Embryonic facial prominence (tissue), 1 donor: ENCODE measurements at regions not wholly inside any gene's neighbourhood (a gene's known extent, or its start where the extent isn't known, plus 50 kb on each side); places are given as distances from the start of the nearest gene placed in this dataset.
"Not testable (repeated sequence)": the region's sequence is repeated elsewhere in the genome, so short reads cannot be mapped to it uniquely, and the experiment has no call there.

Source experiments
- DNase-seq: peaks from one replicate; pipeline ENCODE4 v3.0.0-alpha.2; 2016; ENCODE audit errors: extremely low spot score

DNA sequence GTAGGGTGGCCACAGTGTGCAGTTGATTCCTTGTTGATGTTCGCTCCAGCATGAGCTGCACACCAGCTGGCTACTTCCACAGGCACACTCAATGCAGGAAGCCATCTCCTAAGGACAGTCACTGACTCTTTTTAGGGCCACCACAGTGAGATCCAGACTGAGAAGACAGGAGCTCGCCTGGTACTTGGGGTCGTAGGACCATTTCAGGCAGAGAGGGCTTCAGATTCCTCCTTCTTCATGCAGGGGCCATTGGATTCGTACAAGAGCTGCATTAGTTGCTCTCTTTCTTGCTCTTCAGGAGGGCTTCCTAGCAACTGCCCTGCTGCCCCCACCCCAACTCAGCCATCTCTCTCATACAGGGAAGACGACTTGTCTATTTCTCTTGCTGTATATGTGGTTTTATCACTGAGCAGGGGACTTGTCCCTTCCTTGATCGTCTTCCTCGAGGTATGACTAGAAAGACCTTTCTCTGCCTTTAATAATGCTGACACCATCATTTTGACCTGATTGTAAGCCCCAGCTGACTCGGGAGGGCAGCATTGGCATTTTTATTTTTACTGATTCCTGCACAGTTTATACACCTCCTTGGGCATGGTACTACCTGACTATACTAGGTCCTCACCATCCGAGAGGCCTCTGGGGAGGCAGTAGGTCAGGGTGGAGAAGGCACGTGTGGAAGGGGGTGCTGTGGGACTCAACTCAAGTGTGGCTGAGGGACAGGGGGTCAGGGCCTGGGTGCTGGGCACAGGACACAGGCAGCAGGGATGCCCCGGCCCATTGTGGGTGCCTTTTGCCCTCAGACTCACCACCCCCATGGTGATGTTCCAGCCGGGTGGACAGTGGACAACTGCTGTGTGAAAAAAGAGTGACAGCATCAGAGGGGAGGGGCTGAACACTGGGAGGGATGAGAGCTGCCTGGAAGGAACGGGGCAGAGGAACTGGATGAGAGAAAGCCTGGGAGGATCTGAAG is 136.7 kb upstream of the ZNF746 start:
- DNase-seq, result no peak

DNA sequence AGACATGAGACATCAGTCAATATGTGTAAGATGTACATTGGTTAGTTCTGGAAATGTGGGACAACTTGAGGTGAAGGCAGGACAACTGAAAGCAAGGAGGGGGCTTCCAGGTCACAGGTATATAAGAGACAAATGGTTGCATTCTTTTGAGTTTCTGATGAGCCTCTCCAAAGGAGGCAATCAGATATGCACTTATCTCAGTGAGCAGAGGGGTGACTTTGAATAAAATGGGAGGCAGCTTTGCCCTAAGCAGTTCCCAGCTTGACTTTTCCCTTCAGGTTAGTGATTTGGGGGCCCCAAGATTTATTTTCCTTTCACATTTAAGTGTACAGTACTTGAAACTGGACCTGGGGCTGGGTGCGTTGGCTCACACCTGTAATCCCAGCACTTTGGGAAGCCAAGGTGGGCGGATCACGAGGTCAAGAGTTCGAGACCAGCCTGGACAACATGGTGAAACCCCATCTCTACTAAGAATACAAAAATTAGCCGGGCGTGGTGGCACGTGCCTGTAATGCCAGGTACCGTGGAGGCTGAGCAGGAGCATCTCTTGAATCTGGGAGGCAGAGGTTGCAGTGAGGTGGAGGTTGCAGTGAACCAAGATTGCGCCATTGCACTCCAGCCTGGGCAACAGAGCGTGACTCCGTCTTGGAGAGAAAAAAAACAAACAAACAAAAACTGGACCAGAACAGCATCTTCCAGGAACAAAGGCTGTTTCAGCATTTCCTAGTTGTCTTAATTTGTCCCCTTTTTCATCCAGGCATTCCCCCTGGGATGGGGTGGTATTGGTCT is 130.9 kb upstream of the ZNF746 start:
- DNase-seq, result not testable (repeated sequence)

DNA sequence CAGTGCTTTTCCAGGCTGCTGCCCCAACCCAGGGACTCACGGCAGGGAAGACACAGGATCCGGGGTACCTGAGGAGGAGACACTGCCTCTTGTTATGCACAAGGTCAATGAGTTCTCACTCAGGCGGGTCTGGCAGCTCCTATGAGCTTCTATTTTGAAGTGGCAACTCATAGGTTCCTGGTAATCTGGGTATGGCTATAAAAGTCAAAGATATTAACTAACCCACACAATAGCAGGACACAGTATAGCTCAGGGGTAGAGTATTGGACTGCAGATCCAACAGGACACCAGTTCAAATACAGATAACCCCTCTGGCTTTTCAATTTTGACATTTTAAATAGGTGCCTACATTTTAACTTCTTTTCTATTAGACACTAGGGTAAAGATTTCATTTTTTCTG is 130.3 kb upstream of the ZNF746 start:
- no peak for DNase-seq

DNA sequence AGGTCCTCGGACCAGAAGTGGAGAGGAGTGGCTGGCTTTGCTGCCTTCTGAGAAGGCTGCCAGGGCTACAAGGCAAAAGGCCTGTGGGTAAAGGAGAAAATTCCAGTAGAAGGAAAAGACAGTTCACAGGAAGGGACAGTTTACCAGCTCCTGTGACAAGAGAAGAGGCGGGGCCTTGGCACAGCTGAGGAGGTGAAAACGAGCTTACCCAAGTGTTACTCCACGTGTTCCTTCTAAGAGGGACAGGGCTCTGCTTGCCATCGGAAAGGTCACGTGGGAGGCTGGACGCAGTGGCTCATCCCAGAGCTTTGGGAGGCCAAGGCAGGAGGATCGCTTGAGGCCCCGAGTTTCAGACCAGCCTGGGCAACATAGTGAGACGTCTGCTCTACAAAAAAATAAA is 129.4 kb upstream of the ZNF746 start:
- no peak for DNase-seq

DNA sequence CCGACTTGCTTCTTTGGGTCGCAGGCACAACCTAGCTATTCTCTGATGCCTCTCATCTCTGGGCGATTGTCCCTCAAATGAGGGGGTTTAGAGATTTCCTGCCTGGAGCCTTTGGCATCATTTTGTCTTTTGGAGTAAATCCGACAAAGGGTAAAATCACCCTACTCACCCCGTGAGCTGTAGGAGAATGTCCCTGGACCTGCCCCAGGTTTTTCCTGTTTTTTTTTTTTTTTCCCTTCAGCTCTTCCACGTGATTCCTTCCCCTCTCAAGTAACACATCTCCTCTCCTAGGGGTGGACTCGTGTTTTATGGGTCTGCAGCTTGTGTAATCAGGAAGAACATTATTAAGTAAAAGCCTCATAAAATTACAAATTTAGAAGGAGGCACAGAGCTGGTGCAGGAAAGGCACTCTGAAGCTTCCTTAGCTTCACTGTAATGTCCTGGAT is 128.4 kb upstream of the ZNF746 start:
- DNase-seq, result no peak

DNA sequence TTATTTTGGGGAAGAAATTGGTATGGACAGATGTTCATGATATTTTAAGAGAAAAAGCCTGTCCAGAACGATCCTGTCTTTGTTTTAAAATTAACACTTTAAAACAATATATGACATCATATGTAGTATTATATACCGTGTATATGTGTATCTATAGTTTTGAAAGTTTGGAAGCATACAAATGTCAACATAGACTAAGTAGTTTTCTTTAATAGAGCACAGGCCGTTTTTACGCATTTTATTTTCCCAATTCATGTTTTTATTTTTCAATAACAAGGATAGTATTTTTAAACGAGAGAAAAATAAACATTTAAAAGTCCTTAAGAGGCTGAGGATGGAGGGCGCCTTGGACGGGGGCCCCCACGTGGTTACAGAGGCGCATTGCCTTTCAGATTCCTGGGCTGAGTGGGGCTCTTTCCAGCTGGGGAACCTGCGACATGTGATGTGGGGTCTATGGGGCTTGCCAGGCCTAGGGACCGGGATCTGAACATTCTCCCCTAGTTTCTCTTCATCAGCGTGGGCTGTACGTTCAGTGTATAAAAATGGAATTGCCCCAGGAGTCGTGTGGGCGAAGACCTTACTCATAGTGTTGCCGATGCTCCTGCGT is 127.8 kb upstream of the ZNF746 start:
- no peak for DNase-seq

DNA sequence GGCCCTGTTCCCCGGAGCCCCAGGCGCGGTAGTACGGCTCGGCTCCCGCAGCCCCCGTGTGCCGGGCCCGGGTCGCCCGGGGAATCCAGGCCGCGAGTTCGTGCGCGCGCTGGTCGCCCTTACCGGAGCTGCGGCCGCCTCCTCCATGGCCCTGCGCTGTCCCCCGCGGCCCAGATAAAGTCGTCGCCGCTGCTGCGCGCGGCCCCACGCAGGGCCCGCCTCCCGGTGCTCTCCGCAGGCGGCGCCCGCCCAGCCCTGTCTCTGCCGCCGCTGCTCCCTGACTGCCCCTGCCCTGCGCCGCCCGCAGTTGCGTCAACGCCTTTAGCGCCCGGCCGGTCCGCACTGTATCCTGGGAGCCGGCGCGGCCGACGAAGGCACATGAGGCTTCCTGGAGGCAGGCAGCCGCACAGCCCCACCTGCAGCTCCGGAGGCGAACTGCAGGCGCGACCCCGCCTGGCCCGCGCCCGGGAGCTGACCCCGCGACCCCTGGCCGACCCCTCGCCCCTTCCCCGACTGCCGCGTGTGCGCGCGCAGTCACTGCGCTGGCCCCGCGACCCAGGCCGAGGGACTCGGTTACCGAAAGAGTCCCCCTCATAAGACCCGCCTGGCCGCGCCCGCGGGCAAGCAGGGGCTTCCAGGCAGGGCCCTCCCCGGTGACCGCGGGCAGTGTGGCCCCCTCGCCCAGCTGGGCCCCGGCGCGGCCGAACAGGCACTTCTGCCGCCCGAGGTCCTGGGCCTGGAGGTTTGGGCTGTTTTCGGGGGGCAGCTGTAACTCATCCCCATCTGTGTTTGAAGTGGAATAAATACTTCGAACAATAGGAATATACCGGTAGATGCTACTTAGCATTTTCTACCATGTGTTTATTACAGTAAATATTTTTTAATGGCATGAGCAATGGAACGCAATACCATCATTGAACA is 127.1 kb upstream of the ZNF746 start:
- peak; percentile 76 for DNase-seq

DNA sequence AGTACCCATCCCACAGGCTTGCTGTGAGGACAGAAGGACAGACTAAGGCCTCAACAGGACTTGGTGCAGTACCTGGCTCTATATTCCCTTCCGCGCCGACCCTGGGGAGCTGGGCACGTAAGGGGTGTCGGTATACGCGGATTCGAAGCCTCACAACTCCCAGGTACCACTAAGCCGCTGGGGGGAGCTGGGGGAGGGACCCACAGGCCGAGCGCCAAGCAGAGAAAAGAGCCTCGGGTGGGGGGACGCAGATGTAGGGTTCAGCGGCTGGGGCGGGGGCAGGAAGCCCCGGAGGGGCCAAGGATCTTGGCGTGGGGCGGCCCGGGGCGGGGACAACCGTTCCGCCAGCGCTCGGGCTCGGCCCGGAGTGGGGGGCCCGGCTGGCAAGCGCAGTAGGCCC is 126.4 kb upstream of the ZNF746 start:
- DNase-seq, result no peak

DNA sequence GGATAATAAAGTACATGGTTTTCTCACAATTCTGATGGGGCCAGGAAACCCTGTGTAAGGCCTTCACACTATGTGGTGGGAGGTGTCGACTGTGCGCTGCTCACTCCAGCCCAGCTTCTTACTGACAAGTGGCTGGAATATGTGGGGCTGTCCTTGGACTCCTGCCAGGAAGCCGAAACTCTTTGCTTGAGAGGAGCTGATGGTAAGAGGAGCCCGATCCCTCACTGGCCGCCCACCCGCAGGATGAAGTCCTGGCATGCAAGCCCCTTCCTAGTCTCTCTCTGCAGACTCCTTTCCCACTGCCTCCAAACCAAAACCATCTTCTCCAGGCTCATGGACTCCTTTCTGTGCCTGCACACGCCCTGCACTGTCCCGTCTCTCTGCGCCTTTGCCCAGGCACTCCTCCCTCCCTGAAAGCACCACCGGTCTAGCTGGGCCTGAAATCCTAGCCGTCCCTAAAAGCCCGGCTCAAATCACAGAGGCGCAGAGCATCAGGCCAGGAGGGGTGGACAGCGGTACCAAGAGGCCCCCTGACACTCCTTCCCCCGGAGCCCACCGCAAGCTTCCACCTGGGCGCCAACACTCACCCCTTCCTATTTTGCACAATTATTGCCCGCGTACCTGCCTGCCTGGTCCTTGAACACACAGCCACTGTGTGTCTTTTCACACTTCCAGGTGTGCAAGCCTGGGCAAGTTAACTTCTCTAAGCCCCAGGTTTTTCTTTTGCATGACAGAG is 125.8 kb upstream of the ZNF746 start:
- DNase-seq, result not testable (repeated sequence)

DNA sequence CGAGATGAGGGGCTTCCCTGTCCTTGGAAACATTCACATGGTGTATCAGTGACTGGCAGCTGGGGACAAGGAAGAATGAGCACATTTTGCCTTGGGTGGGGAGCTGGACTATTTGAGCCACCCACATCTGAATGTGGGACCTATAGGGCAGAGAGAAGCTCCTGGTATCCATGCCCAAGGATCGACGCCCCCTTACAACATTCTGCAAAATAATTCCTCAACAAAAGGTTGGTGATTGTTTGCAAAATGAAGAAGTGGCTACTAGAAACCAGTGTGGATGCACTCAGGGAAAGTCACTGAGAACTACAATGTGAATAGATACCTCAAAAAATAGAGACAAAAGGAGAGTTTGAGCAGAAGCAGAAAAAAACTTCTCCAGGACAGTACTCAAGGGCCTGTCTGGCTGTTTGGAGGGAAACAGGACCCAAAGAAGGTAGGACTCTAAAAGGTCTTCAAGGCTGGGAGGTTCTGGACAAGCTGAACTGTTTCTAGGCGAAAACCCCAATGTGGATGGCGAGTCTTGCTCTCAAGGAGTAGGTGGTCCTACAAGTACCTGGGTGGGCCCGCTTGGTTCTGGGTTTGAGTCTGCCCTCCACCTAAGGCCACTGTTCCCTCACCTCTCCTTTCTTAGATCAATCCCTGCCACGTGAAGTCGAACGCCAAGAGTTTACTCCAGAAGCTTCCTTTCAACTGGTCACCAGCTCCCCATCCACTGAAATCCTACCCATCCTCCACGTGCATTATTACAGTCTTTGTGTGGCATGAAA is 125.0 kb upstream of the ZNF746 start:
- DNase-seq, result no peak

DNA sequence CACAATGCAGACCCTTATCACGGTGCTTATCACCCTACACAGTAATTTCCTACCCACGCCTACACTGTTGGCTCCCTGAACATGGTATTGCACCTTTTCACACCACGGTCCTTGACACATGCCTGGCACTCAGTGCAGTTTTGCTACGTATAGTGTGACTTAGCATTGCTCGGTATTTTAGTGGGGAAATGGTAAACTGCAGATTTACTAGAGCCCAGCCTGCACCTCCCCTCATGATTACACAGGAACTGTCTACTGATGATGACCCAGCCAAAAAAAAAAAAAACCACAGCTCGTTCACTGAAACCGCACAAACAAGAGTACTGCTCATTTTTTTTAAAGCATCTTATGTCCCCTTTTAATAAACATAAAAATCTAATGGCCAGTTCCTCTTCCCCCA is 124.2 kb upstream of the ZNF746 start:
- no peak for DNase-seq

DNA sequence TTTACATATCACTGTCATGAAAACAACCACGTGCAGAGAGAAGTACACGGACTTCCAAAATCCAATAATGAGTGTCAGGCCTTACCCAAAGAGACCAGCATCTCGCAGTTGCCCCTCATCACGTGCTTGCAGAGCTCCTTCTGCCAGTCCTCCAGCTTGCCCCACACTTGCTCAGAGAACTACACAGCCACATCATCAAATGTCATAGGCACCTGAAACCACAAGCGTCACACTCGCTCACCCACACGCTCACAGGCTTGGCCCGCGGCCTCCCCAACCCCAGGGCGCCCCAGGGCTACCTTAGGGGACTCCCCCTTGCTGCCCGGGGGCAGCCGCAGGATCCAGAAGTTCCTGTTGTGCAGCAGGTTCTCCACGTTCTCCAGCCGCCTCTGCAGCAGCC is 123.4 kb upstream of the ZNF746 start:
- DNase-seq, result no peak

DNA sequence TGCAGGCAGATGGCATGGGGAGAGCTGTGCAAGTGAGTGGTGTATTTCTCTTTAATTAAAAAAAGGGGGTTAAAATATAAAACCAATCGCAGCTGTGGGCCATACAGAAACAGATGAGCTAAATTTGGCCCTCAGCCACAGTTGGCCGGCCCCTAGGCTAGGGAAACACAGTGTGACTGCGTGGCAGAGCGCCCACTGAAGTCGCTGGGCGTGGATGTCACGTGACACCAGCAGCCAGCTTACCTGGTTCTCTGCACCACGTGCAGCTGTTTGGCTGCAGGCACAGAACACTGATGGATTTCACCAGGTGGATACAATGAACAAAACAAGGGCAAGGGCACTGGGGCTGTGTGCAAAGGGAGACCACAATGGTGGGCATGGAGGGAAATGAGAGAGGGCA is 119.3 kb upstream of the ZNF746 start:
- no peak for DNase-seq

DNA sequence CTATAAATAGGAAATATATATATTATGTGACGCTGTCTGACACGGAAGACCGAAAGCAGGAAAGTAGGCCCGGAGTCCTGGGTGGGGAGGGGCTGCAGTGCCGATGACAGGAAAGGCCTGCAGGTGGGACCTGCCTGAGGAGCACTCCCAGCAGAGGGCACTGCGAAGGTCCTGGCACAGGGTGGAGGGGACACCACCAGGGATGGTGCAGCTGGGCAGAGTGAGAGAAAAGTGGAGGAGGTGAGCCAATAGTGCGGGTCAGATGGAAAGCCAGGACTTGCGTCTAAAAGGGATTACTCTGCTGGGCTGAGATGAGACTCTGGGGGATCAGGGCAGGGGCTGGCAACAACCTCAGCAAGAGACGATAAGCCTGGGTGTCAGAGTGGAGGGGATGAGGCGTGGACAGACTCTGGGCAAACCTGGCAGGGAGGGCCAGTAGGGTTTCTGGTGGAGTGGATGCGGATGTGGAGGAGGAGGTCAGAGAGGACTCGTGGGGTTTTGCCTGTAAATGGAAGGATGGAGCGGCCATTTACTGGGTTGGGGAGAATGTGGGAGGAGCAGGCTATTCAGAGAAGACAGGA is 118.2 kb upstream of the ZNF746 start:
- DNase-seq, result no peak

DNA sequence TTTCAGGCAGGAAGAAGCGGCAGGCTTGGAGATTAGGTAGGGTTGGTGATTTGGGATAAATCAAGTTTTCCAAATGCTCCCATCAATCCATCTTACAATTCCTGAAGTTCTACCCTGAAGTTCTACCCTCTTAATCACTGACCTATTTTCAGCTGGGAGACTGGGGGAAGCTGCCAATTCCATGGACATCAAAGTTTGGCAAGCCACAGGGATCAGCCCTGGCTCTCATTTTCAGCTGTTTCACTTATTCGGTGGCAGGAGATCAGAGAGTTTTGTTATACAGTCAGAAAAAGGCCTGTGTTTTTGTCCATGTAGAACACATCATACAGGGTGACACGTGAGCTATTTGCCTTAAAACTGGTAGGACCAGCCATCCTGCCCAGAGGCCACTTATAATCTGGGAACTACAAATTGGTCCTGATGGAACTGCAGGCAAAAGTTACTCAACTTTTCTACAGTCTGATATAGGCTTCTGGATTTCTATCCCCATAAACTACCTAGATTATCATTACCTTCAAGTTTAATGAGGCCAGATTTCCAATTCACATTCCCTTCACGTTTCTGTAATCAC is 112.9 kb upstream of the ZNF746 start:
- DNase-seq, result no peak

DNA sequence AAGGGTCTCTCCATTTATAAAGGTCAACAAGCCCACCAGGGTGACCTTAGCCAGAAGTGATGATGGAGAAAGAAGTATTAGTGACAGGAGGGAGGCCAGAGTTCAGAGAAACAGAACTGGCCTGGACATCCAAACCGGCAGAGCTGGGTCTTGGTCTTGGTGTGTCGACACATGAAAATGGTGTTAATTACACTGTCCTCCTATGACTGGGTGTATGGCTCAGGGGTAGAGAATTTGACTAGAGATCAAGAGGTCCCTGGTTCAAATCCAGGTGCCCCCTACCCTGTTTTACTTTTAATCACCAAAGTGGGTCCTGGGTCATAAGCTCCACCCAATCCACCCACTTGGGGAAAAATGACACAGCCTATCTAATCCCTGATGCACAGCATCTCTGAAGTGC is 110.6 kb upstream of the ZNF746 start:
- DNase-seq, result no peak

DNA sequence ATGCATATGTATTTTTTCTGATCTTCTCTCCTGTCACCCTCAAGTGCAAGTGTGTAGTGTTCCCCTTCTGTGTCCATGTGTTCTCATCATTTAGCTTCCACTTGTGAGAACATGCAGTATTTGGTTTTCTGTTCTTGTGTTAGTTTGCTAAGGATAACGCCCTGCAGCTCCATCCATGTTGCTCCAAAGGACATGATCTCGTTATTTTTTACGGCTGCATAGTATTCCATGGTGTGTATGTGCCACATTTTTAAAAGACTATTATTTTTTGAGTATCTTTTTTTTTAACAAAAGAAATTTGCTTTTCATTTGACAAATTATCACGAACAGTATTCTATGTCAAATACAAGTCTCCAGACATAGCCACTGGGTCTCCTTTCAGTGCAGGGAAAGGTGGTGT is 110.1 kb upstream of the ZNF746 start:
- no peak for DNase-seq

DNA sequence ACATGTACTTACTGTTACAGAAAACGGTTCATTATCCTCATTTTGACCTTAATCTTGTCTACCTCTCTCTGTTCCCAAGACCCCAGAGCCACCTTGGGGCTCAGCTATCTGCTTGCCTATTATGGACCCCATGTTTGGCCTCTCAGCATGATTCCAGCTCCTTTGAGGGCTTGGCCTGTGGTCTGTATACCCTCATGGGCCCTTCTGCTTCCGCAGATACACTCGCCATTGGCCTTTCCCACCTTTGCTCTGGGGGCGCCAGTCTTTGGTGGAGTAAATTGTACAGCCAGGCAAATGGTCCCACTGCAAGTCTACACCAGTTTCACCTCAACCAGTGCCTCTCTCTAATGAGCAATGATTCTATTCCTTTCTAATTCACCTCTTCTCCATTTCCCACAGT is 109.2 kb upstream of the ZNF746 start:
- no peak for DNase-seq

DNA sequence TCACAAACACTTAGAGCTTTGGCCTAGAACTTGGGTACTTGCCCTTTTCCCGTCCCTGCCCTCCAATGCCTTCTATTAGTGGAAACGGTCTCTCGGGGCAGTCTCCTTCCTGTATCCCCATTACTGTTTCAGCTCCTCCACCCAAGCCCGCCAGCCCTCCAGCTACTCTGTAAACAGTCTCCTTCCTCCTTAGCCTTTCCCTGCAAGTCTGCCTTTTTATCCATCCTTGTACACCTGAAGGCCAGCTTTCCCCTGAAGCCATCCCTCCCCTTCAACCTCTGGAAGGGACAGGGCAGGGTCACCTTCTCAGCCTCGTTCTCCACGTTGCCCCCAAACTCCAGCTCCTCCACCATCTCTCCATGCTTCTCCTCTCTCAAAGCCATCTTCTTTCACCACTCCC is 108.1 kb upstream of the ZNF746 start:
- DNase-seq, result no peak
